IgD-negative memory B cell (primary cell): ENCODE measurements at regions not wholly inside any gene's neighbourhood (a gene's known extent, or its start where the extent isn't known, plus 50 kb on each side); places are given as distances from the start of the nearest gene placed in this dataset.
A peak's percentile ranks its signal among the peaks of the same experiment; 100 is the strongest.

Experiments
- H3K27ac Mint-ChIP-seq, 3 donors: one replicate each; pipeline ENCODE4 v1.8.0; 2020 to 2022; ENCODE audit warnings: mild to moderate bottlenecking in 3 of 3, mixed read lengths in 3 of 3, moderate library complexity in 1 of 3
- H3K27me3 Mint-ChIP-seq: one replicate; pipeline ENCODE4 v1.8.0; 2021; ENCODE audit warnings: mixed read lengths
- H3K36me3 Mint-ChIP-seq: one replicate; pipeline ENCODE4 v1.8.0; 2020; ENCODE audit warnings: mild to moderate bottlenecking, mixed read lengths
- H3K4me1 Mint-ChIP-seq, 3 donors: one replicate each; pipeline ENCODE4 v1.8.0; 2020 to 2022; ENCODE audit warnings: mixed read lengths in 3 of 3, mild to moderate bottlenecking in 1 of 3
- H3K4me3 Mint-ChIP-seq, 4 donors: one replicate each; pipeline ENCODE4 v1.8.0; 2020 to 2022; ENCODE audit warnings: mild to moderate bottlenecking in 4 of 4, mixed read lengths in 4 of 4, moderate library complexity in 3 of 4
- H3K9me3 Mint-ChIP-seq, 3 donors: one replicate each; pipeline ENCODE4 v1.8.0; 2020 to 2021; ENCODE audit warnings: mixed read lengths in 3 of 3, mild to moderate bottlenecking in 1 of 3

GRCh38 chr2:47264143-47264542, 87.8 kb upstream of the CALM2 start:
- Mint-ChIP-seq H3K36me3 (no peaks in the 10 kb centered on the region), H3K9me3 (peaks cover 3 to 5% (median 4%) of the 10 kb centered on the region in 3 donors), H3K27me3 (no peaks in the 10 kb centered on the region), H3K4me1 (peaks cover 0 to 3% (median 0%) of the 10 kb centered on the region in 3 donors), H3K4me3 (no peak overlapping the region), H3K27ac (no peak overlapping the region)

- Mint-ChIP-seq H3K27ac (no peak overlapping the region), H3K4me3 (no peak overlapping the region), H3K9me3 (peaks cover 3 to 5% (median 4%) of the 10 kb centered on the region in 3 donors), H3K27me3 (no peaks in the 10 kb centered on the region), H3K4me1 (peaks cover 0 to 6% (median 0%) of the 10 kb centered on the region in 3 donors), H3K36me3 (no peaks in the 10 kb centered on the region)
Measured at GRCh38 chr2:47262657-47263056, 86.3 kb upstream of the CALM2 start.

- Mint-ChIP-seq H3K27ac (no peak overlapping the region), H3K4me1 (peaks cover 0 to 6% (median 0%) of the 10 kb centered on the region in 3 donors), H3K27me3 (no peaks in the 10 kb centered on the region), H3K36me3 (no peaks in the 10 kb centered on the region), H3K4me3 (no peak overlapping the region), H3K9me3 (peaks cover 3 to 5% (median 4%) of the 10 kb centered on the region in 3 donors)
Measured at GRCh38 chr2:47260971-47261370, 84.7 kb upstream of the CALM2 start.

- peaks cover 3 to 5% (median 4%) of the 10 kb centered on the region in 3 donors for H3K9me3 Mint-ChIP-seq
- H3K27me3 Mint-ChIP-seq = no peaks in the 10 kb centered on the region
- H3K36me3 Mint-ChIP-seq = no peaks in the 10 kb centered on the region
- H3K4me3 Mint-ChIP-seq = no peak overlapping the region
- H3K27ac Mint-ChIP-seq = no peak overlapping the region
- H3K4me1 Mint-ChIP-seq = peaks cover 0 to 6% (median 1%) of the 10 kb centered on the region in 3 donors
Measured at GRCh38 chr2:47259829-47260228, 83.5 kb upstream of the CALM2 start.

GRCh38 chr2:47257946-47258348, 81.6 kb upstream of the CALM2 start:
- Mint-ChIP-seq H3K4me3 (no peak overlapping the region), H3K36me3 (no peaks in the 10 kb centered on the region), H3K27me3 (no peaks in the 10 kb centered on the region), H3K9me3 (peaks cover 3 to 5% (median 4%) of the 10 kb centered on the region in 3 donors), H3K27ac (no peak overlapping the region), H3K4me1 (peaks cover 5 to 11% (median 8%) of the 10 kb centered on the region in 3 donors)

- H3K9me3 Mint-ChIP-seq = peaks cover 3 to 5% (median 4%) of the 10 kb centered on the region in 3 donors
- no peaks in the 10 kb centered on the region for H3K36me3 Mint-ChIP-seq
- no peaks in the 10 kb centered on the region for H3K27me3 Mint-ChIP-seq
- peak overlapping the region in 1 of 3 donors; percentile 59 for H3K27ac Mint-ChIP-seq
- peaks cover 5 to 11% (median 8%) of the 10 kb centered on the region in 3 donors for H3K4me1 Mint-ChIP-seq
- no peak overlapping the region for H3K4me3 Mint-ChIP-seq
Measured at GRCh38 chr2:47256416-47257087, 80.2 kb upstream of the CALM2 start.

GRCh38 chr2:47255794-47256193, 79.5 kb upstream of the CALM2 start:
- Mint-ChIP-seq H3K4me1 (peaks cover 8 to 11% (median 8%) of the 10 kb centered on the region in 3 donors), H3K27ac (no peak overlapping the region), H3K36me3 (no peaks in the 10 kb centered on the region), H3K27me3 (no peaks in the 10 kb centered on the region), H3K4me3 (no peak overlapping the region), H3K9me3 (peaks cover 3 to 5% (median 4%) of the 10 kb centered on the region in 3 donors)

GRCh38 chr2:47254464-47254863, 78.2 kb upstream of the CALM2 start:
- Mint-ChIP-seq H3K4me3 (peak overlapping the region in 1 of 4 donors; percentile 33), H3K4me1 (peaks cover 8% of the 10 kb centered on the region in 3 donors), H3K9me3 (no peaks in the 10 kb centered on the region), H3K27ac (no peak overlapping the region), H3K36me3 (no peaks in the 10 kb centered on the region), H3K27me3 (no peaks in the 10 kb centered on the region)

GRCh38 chr2:47253447-47253846, 77.1 kb upstream of the CALM2 start:
- Mint-ChIP-seq H3K36me3 (no peaks in the 10 kb centered on the region), H3K4me1 (peaks cover 8% of the 10 kb centered on the region in 3 donors), H3K27ac (no peak overlapping the region), H3K4me3 (no peak overlapping the region), H3K27me3 (no peaks in the 10 kb centered on the region), H3K9me3 (no peaks in the 10 kb centered on the region)

GRCh38 chr2:47251404-47251675, 75.0 kb upstream of the CALM2 start:
- H3K9me3 Mint-ChIP-seq = no peaks in the 10 kb centered on the region
- H3K4me3 Mint-ChIP-seq = no peak overlapping the region

GRCh38 chr2:47250586-47251403, 74.5 kb upstream of the CALM2 start:
- Mint-ChIP-seq H3K4me1 (peaks cover 5 to 8% (median 8%) of the 10 kb centered on the region in 3 donors), H3K9me3 (no peaks in the 10 kb centered on the region), H3K36me3 (no peaks in the 10 kb centered on the region), H3K4me3 (no peak overlapping the region), H3K27ac (no peak overlapping the region), H3K27me3 (no peaks in the 10 kb centered on the region)

More at GRCh38 chr2:47251404-47251675, 75.0 kb upstream of the CALM2 start:
- Mint-ChIP-seq H3K4me1 (peaks cover 5 to 8% (median 8%) of the 10 kb centered on the region in 3 donors), H3K27ac (no peak overlapping the region), H3K36me3 (no peaks in the 10 kb centered on the region), H3K27me3 (no peaks in the 10 kb centered on the region)

- no peak overlapping the region for H3K4me3 Mint-ChIP-seq
- H3K27me3 Mint-ChIP-seq = no peaks in the 10 kb centered on the region
- H3K9me3 Mint-ChIP-seq = peaks cover 0 to 2% (median 0%) of the 10 kb centered on the region in 3 donors
- peaks cover 5 to 8% (median 7%) of the 10 kb centered on the region in 3 donors for H3K4me1 Mint-ChIP-seq
- H3K36me3 Mint-ChIP-seq = no peaks in the 10 kb centered on the region
- H3K27ac Mint-ChIP-seq = no peak overlapping the region
Measured at GRCh38 chr2:47249931-47250330, 73.6 kb upstream of the CALM2 start.

GRCh38 chr2:47249157-47249900, 73.0 kb upstream of the CALM2 start:
- H3K27ac Mint-ChIP-seq = no peak overlapping the region
- H3K27me3 Mint-ChIP-seq = no peaks in the 10 kb centered on the region
- H3K4me1 Mint-ChIP-seq = peaks cover under 1 to 4% (median 1%) of the 10 kb centered on the region in 3 donors
- no peaks in the 10 kb centered on the region for H3K36me3 Mint-ChIP-seq
- no peak overlapping the region for H3K4me3 Mint-ChIP-seq
- peaks cover 0 to 2% (median 0%) of the 10 kb centered on the region in 3 donors for H3K9me3 Mint-ChIP-seq

- no peaks in the 10 kb centered on the region for H3K36me3 Mint-ChIP-seq
- no peaks in the 10 kb centered on the region for H3K4me1 Mint-ChIP-seq
Measured at GRCh38 chr2:47243596-47244323, 67.4 kb upstream of the CALM2 start.

More at GRCh38 chr2:47243596-47244323, 67.4 kb upstream of the CALM2 start:
- H3K9me3 Mint-ChIP-seq = peaks cover 0 to 2% (median 0%) of the 10 kb centered on the region in 3 donors
- no peaks in the 10 kb centered on the region for H3K27me3 Mint-ChIP-seq
- H3K27ac Mint-ChIP-seq = no peak overlapping the region
- no peak overlapping the region for H3K4me3 Mint-ChIP-seq
